Bone marrow (tissue), 2 donors: ENCODE measurements at regions not wholly inside any gene's neighbourhood (a gene's known extent, or its start where the extent isn't known, plus 50 kb on each side); places are given as distances from the start of the nearest gene placed in this dataset.

ENCODE experiments used
- DNase-seq, 2 donors: peaks; one replicate each; lab custom pipeline; 2025; lab: John Stamatoyannopoulos, UW

GRCh38 chr12:78697817-78698415 is 166.7 kb upstream of the SYT1 start:
- DNase-seq = no peak

GRCh38 chr12:78698747-78699146 is 165.8 kb upstream of the SYT1 start:
- DNase-seq = no peak

DNA sequence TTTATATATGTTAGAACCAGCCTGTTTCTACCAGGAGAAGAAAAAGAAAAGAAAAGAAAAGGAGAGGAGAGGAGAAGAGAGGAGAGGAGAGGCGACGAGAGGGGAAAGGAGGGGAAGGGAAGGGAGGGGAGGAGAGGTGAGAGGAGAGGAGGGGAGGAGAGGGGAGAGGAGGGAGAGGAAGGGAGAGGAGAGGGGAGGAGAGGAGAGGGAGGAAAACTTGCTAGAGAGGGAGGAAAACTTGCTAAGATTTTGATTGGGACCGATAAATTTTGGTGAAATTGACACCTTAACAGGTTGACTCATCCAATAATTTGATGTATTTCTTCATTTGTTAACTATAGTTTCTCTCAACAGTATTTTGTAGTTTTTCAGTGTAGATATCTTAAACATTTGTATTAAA is 164.0 kb upstream of the SYT1 start:
- DNase-seq = no peak

GRCh38 chr12:78703820-78704525 is 160.6 kb upstream of the SYT1 start:
- no peak for DNase-seq

DNA sequence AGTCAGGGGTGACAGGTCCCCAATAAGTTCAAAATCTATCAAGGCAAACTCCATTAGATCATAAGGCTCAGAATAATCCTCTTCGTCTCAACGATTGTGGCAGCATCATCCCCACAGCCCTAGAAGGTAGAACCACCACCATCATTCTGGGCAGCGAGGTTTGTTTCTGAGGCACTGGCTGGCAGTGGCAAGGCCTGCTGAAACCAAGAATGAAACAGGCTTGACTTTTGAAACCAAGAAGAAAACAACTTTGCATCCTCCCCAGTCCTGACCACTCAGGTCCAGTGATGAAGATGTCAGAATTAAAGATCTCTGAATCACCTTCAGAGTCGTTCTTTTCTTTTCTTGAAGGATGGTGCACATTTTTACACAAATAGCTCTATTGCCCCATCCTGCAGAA is 152.6 kb upstream of the SYT1 start:
- no peak for DNase-seq

GRCh38 chr12:78712834-78713481 is 151.6 kb upstream of the SYT1 start:
- DNase-seq = no peak

DNA sequence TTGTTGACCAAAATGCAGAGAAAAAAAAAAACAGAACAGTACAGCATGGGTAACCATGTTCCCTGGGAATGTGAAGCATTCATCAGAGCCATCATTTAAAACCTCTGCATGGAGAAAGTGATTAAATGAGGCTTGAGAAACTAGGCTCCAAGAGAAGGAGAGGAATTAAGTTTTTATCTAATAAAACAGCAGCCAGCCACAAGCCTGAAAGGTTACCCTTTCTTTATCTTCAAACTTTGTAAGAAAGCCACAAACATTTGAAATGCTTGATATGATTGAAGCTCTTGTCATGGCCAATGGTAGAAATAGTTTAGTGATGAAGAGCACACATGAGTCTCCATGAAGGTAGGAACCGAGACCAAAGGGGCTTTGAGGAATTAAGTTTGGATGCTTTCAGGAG is 144.9 kb upstream of the SYT1 start:
- no peak for DNase-seq

DNA sequence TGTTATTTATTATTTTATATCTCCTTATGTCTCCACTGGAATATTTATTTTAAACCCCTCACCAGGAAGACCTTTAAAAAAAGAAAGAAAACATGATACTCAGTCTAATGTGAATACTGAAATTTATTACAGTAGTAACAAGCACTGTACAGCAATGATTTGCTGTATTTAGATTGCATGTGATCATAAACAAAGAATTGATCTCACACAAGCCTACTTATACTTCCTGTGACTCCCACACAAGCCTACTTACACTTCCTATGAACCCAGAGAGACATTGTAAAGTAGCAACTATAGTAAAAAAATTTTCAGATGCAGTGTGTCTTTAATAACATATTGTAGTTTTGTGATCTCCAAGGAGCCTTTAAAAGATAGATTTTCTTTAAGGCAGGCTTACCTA is 142.7 kb upstream of the SYT1 start:
- no peak for DNase-seq

DNA sequence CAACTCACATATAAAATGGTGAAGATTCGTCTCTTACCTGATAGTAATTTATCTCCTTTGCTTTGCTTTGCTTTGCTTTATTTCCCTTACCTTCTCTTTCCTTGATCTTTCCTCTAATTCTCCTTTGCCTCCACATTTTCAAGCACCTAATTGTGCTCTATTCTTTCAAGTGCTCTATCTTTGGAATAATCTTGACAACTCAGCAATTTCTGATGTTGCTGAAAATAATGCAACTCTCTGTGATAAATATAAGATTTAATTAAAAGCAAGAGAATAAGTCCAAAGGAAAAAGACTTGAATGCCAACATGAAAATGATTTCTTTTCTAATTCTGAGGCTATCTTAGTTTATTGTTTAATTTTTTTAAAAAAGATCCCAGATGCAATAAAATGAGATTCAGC is 139.5 kb upstream of the SYT1 start:
- no peak for DNase-seq

- DNase-seq = no peak
These were observed 138.5 kb upstream of the SYT1 start for GRCh38 chr12:78725951-78726580.

GRCh38 chr12:78726854-78727253 is 137.7 kb upstream of the SYT1 start:
- DNase-seq = no peak

DNA sequence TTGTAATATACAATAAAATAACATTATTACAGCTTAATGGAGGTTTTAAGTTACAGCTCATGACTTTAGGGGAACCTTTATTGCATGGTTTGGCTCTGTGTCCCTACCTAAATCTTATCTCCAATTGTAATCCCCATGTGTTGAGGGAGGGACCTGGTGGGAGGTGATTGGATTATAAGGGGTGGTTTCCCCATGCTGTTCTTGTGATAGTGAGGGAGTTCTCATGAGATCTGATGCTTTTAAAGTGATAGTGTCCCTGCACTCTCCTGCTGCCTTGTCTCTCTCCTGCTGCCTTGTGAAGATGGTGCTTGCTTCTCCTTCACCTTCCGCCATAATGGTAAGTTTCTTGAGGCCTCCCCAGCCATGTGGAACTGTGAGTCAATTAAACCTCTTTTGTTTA is 132.1 kb upstream of the SYT1 start:
- no peak for DNase-seq

GRCh38 chr12:78739653-78740052 is 124.9 kb upstream of the SYT1 start:
- DNase-seq = no peak

GRCh38 chr12:78746001-78746400 is 118.6 kb upstream of the SYT1 start:
- no peak for DNase-seq

- no peak for DNase-seq
These were observed 111.5 kb upstream of the SYT1 start for GRCh38 chr12:78753058-78753457.

DNA sequence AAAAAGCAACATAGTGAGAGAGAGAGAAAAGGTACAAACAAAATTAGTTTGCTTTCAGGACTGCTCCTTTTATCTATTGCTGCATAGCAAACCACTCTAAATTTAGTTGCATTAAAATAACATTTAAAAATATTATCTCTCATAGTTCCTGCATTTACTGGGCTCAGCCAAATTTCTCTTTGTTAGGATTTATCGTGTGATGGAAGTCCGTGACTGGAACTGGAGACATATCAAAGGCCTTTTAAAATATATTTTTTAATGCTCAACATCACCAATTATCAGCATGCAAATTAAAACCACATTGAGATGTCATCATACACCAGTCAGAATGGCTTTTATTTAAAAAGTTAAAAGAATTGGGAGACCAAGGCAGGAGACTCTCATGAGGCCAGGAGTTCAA is 107.6 kb upstream of the SYT1 start:
- DNase-seq = no peak

GRCh38 chr12:78759367-78759766 is 105.2 kb upstream of the SYT1 start:
- DNase-seq = no peak

DNA sequence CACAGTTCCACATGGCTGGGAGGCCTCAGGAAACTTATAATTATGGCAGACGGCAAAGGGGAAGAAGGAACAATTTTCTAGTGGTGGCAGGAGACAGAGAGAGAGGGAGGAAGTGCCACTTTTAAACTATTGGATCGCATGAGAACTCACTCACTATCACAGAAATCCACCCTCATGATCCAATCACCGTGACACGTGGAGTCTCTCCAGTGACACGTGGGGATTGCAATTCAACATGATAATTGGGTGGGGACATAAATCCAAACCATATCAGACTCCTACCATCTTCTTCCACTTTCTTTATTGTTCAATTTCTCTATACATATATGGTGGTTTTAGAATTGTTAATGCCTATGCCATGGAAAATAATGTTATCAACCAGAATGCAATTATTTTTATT is 103.7 kb upstream of the SYT1 start:
- no peak for DNase-seq

DNA sequence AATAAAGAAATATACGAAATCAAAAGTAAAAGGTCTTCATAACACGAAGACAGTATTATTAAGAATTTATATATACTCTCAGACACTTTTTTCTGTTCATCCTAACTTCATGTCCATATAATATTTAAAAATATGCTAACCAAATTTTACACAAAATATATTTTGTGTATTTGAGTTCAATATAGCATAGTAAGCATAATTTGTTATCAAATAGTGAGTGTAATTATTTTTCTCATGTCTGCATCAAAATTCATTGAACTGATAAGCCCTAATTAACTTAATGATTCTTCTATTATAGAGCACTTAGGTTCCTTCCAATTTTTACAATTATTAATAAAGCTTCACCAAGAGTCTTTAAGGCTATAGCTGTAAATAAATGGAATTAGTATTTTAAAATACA is 99.7 kb upstream of the SYT1 start:
- DNase-seq = no peak

GRCh38 chr12:78767264-78767981 is 97.2 kb upstream of the SYT1 start:
- DNase-seq = no peak

GRCh38 chr12:78778339-78778738 is 86.2 kb upstream of the SYT1 start:
- no peak for DNase-seq

- DNase-seq = no peak
These were observed 77.0 kb upstream of the SYT1 start for GRCh38 chr12:78787576-78787975.

- DNase-seq = no peak
These were observed 74.4 kb upstream of the SYT1 start for GRCh38 chr12:78790148-78790547.
